ENCODE measurements at regions not wholly inside any gene's neighbourhood (a gene's known extent, or its start where the extent isn't known, plus 50 kb on each side); places are given as distances from the start of the nearest gene placed in this dataset.

DNA sequence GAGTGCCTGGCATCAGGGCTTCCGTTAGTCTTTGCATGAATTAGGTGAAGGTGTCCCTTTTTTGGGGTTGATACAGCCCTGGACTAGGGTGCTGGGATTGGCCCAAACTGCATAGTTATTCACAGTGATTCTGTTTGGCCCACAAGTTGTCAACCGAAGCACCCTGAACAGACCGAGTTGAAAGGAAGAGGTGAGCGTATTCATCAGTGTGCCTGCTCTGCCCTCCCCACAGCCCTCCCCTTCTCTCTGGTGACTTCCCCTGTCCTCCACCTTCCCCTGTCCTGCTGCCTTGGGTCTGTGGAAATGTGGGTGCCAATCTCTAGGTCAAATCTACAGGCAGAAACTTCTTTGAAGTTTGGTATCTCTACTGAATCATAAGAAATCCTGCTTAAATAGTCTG lies 330.5 kb downstream of the DYSF start:
- TF ChIP-seq, protein P1, sequence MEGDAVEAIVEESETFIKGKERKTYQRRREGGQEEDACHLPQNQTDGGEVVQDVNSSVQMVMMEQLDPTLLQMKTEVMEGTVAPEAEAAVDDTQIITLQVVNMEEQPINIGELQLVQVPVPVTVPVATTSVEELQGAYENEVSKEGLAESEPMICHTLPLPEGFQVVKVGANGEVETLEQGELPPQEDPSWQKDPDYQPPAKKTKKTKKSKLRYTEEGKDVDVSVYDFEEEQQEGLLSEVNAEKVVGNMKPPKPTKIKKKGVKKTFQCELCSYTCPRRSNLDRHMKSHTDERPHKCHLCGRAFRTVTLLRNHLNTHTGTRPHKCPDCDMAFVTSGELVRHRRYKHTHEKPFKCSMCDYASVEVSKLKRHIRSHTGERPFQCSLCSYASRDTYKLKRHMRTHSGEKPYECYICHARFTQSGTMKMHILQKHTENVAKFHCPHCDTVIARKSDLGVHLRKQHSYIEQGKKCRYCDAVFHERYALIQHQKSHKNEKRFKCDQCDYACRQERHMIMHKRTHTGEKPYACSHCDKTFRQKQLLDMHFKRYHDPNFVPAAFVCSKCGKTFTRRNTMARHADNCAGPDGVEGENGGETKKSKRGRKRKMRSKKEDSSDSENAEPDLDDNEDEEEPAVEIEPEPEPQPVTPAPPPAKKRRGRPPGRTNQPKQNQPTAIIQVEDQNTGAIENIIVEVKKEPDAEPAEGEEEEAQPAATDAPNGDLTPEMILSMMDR (IDR thresholded peaks at IDR 0.05), result no peak
- no peak for TF ChIP-seq POLR2A (IDR thresholded peaks at IDR 0.05)

Data from heart left ventricle (tissue), 13 donors.